GM23338 (cell line): ENCODE measurements at regions not wholly inside any gene's neighbourhood (a gene's known extent, or its start where the extent isn't known, plus 50 kb on each side); places are given as distances from the start of the nearest gene placed in this dataset.
A peak's percentile ranks its signal among the peaks of the same experiment; 100 is the strongest.
"Not testable (repeated sequence)": the region's sequence is repeated elsewhere in the genome, so short reads cannot be mapped to it uniquely, and the experiment has no call there.

Experiments used
- ATAC-seq: fragments of 200-7000 bp; cut with Tn5 transposase; 3 replicates; pipeline ENCODE4 v1.9.1; 2020
- DNase-seq: peaks from one replicate; pipeline ENCODE4 v3.0.0-alpha.2; 2015; ENCODE audit warnings: low spot score
- H2AFZ ChIP-seq: fragments of 200-600 bp; sonication (generic); 2 replicates; pipeline ENCODE4 v1.8.0; 2016; ENCODE audit warnings: antibody characterized with exemption, mild to moderate bottlenecking, moderate library complexity
- H3F3A ChIP-seq: fragments of 200-600 bp; sonication (generic); replicated peaks from 2 replicates; pipeline ENCODE4 v1.8.0; 2017; ENCODE audit warnings: antibody characterized with exemption, mixed run types, low read depth
- H3K27ac ChIP-seq: fragments of 200-600 bp; sonication (generic); 2 replicates; pipeline ENCODE4 v1.6.1; 2016; ENCODE audit warnings: low read depth
- H3K27me3 ChIP-seq: fragments of 200-600 bp; sonication (generic); 2 replicates; pipeline ENCODE4 v1.8.0; 2016; ENCODE audit warnings: mild to moderate bottlenecking, mixed run types, moderate library complexity; ENCODE audit not compliant: insufficient read depth
- H3K36me3 ChIP-seq: fragments of 200-600 bp; sonication (generic); 2 replicates; pipeline ENCODE4 v1.8.0; 2016; ENCODE audit warnings: mild to moderate bottlenecking; ENCODE audit not compliant: insufficient read depth
- H3K4me1 ChIP-seq: fragments of 200-600 bp; sonication (generic); 2 replicates; pipeline ENCODE4 v1.8.0; 2016; ENCODE audit warnings: mild to moderate bottlenecking, moderate library complexity; ENCODE audit not compliant: insufficient read depth
- H3K4me2 ChIP-seq: fragments of 200-600 bp; sonication (generic); 2 replicates; pipeline ENCODE4 v1.7.1; 2017; ENCODE audit warnings: mixed run types
- H3K4me3 ChIP-seq: fragments of 200-600 bp; sonication (generic); 2 replicates; pipeline ENCODE4 v1.6.1; 2016; ENCODE audit warnings: mixed run types
- H3K79me2 ChIP-seq: fragments of 200-600 bp; sonication (generic); replicated peaks from 2 replicates; pipeline ENCODE4 v1.8.0; 2017; ENCODE audit warnings: mild to moderate bottlenecking; ENCODE audit not compliant: insufficient read depth
- H3K9me2 ChIP-seq: fragments of 200-600 bp; sonication (generic); 2 replicates; pipeline ENCODE4 v1.8.0; 2017; ENCODE audit not compliant: insufficient read depth
- H4K20me1 ChIP-seq: fragments of 200-600 bp; sonication (generic); replicated peaks from 2 replicates; pipeline ENCODE4 v1.8.0; 2017; ENCODE audit warnings: mild to moderate bottlenecking; ENCODE audit not compliant: insufficient read depth
- H3K27ac Mint-ChIP-seq: 2 replicates; pipeline ENCODE4 v1.8.0; 2020; ENCODE audit warnings: inconsistent platforms, mild to moderate bottlenecking, moderate library complexity, mixed read lengths
- H3K27me3 Mint-ChIP-seq: 3 replicates; pipeline ENCODE4 v1.8.0; 2022; ENCODE audit warnings: low read depth, mild to moderate bottlenecking, moderate library complexity, mixed read lengths, inconsistent platforms; ENCODE audit not compliant: insufficient read depth, poor library complexity
- H3K36me3 Mint-ChIP-seq: 3 replicates; pipeline ENCODE4 v1.8.0; 2021; ENCODE audit warnings: low read depth, mild to moderate bottlenecking, inconsistent platforms, moderate library complexity, mixed read lengths
- H3K4me1 Mint-ChIP-seq: 3 replicates; pipeline ENCODE4 v1.8.0; 2020; ENCODE audit warnings: mild to moderate bottlenecking, inconsistent platforms, mixed read lengths
- H3K4me3 Mint-ChIP-seq: 3 replicates; pipeline ENCODE4 v1.8.0; 2021; ENCODE audit warnings: moderate library complexity, mild to moderate bottlenecking, inconsistent platforms, mixed read lengths
- H3K9me3 Mint-ChIP-seq: 3 replicates; pipeline ENCODE4 v1.8.0; 2020; ENCODE audit warnings: moderate library complexity, mild to moderate bottlenecking, inconsistent platforms, mixed read lengths
- NANOG ChIP-seq: IDR thresholded peaks from 2 replicates; pipeline ENCODE4 v1.6.1; 2016; ENCODE audit warnings: antibody characterized with exemption, borderline replicate concordance
- ZNF462 ChIP-seq: fragments of 250-450 bp; sonication (Bioruptor Pico); IDR thresholded peaks from 2 replicates; pipeline ENCODE4 v1.5.0; 2020; ENCODE audit warnings: mild to moderate bottlenecking, moderate library complexity

- H3K27me3 Mint-ChIP-seq, H4K20me1 ChIP-seq, H3K4me2 ChIP-seq, H3K4me1 Mint-ChIP-seq, DNase-seq, H3K4me3 ChIP-seq, H3K27ac Mint-ChIP-seq, H3K9me3 Mint-ChIP-seq, H3F3A ChIP-seq, H3K9me2 ChIP-seq, H3K27ac ChIP-seq, ATAC-seq, H3K36me3 ChIP-seq, H3K27me3 ChIP-seq, H3K4me3 Mint-ChIP-seq, H3K79me2 ChIP-seq, H3K36me3 Mint-ChIP-seq, H2AFZ ChIP-seq: not testable (repeated sequence)
- H3K4me1 ChIP-seq, result peaks cover 11% of the 10 kb centered on the region
These were observed 201.0 kb downstream of the ADRA2C start for GRCh38 chr4:3967204-3967603.

GRCh38 chr4:3972626-3973025, 206.4 kb downstream of the ADRA2C start:
- ATAC-seq, H4K20me1 ChIP-seq, H3K9me2 ChIP-seq, H3K79me2 ChIP-seq, H3K27me3 ChIP-seq, H2AFZ ChIP-seq, H3K36me3 ChIP-seq, H3F3A ChIP-seq, H3K27me3 Mint-ChIP-seq: not testable (repeated sequence)
- DNase-seq, result peak; percentile 31
- Histone ChIP-seq H3K4me1 (peaks cover 16% of the 10 kb centered on the region), H3K4me3 (peak overlapping the region; percentile 19; the same call in 1 of the 2 replicates), H3K27ac (peak overlapping the region; percentile 98), H3K4me2 (peak overlapping the region; percentile 73; the same call in 1 of the 2 replicates)
- Mint-ChIP-seq H3K36me3 (peaks cover 21% of the 10 kb centered on the region), H3K4me1 (peaks cover 22% of the 10 kb centered on the region), H3K4me3 (peak overlapping the region; percentile 46; the same call in 2 of the 3 replicates), H3K27ac (peak overlapping the region; percentile 94), H3K9me3 (peaks cover 30% of the 10 kb centered on the region)
- TF ChIP-seq NANOG (peak; percentile 36; the same call in 1 of the 2 replicates), ZNF462 (peak; percentile 82)

- Histone ChIP-seq H3K27ac (peak overlapping the region; percentile 98), H3K4me1 (peaks cover 16% of the 10 kb centered on the region)
- H3K36me3 ChIP-seq, H3K79me2 ChIP-seq, H3F3A ChIP-seq, H3K27me3 Mint-ChIP-seq, H3K4me3 ChIP-seq, H3K27me3 ChIP-seq, H4K20me1 ChIP-seq, H3K9me2 ChIP-seq, H2AFZ ChIP-seq, ATAC-seq, H3K4me2 ChIP-seq: not testable (repeated sequence)
- H3K4me1 Mint-ChIP-seq, result peaks cover 22% of the 10 kb centered on the region
- H3K4me3 Mint-ChIP-seq, result peak overlapping the region; percentile 34; the same call in 2 of the 3 replicates
- DNase-seq, result peak; percentile 14
- H3K27ac Mint-ChIP-seq, result peak overlapping the region; percentile 92
- peaks cover 21% of the 10 kb centered on the region for H3K36me3 Mint-ChIP-seq
- peaks cover 30% of the 10 kb centered on the region for H3K9me3 Mint-ChIP-seq
These were observed 207.5 kb downstream of the ADRA2C start for GRCh38 chr4:3973581-3974200.

GRCh38 chr4:3983518-3984125, 217.4 kb downstream of the ADRA2C start:
- H3K4me3 Mint-ChIP-seq, DNase-seq, H3K4me3 ChIP-seq, H4K20me1 ChIP-seq, H3K4me2 ChIP-seq, H3K9me3 Mint-ChIP-seq, H3K36me3 ChIP-seq, H2AFZ ChIP-seq, H3K27ac Mint-ChIP-seq, H3K9me2 ChIP-seq, H3F3A ChIP-seq, ATAC-seq, H3K27me3 Mint-ChIP-seq, H3K27me3 ChIP-seq, H3K36me3 Mint-ChIP-seq, H3K79me2 ChIP-seq, H3K4me1 ChIP-seq, H3K27ac ChIP-seq: not testable (repeated sequence)
- H3K4me1 Mint-ChIP-seq, result peaks cover 16% of the 10 kb centered on the region
